GM12878 (cell line): ENCODE measurements at regions not wholly inside any gene's neighbourhood (a gene's known extent, or its start where the extent isn't known, plus 50 kb on each side); places are given as distances from the start of the nearest gene placed in this dataset.

Experiments
- ATAC-seq: fragments of 200-7000 bp; cut with Tn5 transposase; 3 replicates; pipeline ENCODE4 v1.9.1; 2020; ENCODE audit warnings: mild to moderate bottlenecking, moderate library complexity
- BruUV-seq: library from RNA; stranded (reverse); fragments of 400-500 nt; replicated peaks from 2 replicates; lab custom pipeline; 2021; lab: Mats Ljungman, UMichigan
- CTCF ChIA-PET: fragments of 300-600 bp; sonication (Branson Sonifier 250); formaldehyde crosslinking; extraction: SDS; loops from one replicate; lab custom pipeline; 2021; ENCODE audit warnings: inconsistent platforms; lab: Yijun Ruan, JAX
- POLR2A ChIA-PET: fragments of 350-600 bp; formaldehyde crosslinking; extraction: SDS; loops from one replicate; lab custom pipeline; 2021; ENCODE audit warnings: inconsistent platforms; lab: Charles Lee
- RAD21 ChIA-PET: fragments of 300-600 bp; sonication (Branson Sonifier 250); formaldehyde crosslinking; loops from one replicate; lab custom pipeline; 2023; ENCODE audit warnings: antibody characterized with exemption; ENCODE audit not compliant: unreplicated experiment; lab: Charles Lee
- SMC1A ChIA-PET: fragments of 300-600 bp; sonication (Branson Sonifier 250); formaldehyde crosslinking; loops from one replicate; lab custom pipeline; 2023; ENCODE audit not compliant: unreplicated experiment, uncharacterized antibody; lab: Charles Lee
- DNase-seq: peaks from one replicate; pipeline ENCODE4 v3.0.0-alpha.2; 2011; ENCODE audit warnings: low read depth, low spot score
- FAIRE-seq: peaks from 3 replicates; lab custom pipeline; 2011; peaks lifted over from hg19 to GRCh38; lab: Jason Lieb, UNC
- H2AFZ ChIP-seq: 2 replicates; pipeline ENCODE4 v1.6.0; 2011; ENCODE audit warnings: low read depth, low read length, control low read depth; ENCODE audit not compliant: control insufficient read depth
- H3K27ac ChIP-seq: 2 replicates; pipeline ENCODE4 v1.5.1; 2011; ENCODE audit warnings: control low read depth; ENCODE audit not compliant: control insufficient read depth, insufficient read depth
- H3K27me3 ChIP-seq, 2 experiments: replicated peaks in 1 of 2; 2 replicates each; pipeline versions ENCODE4 v1.6.0 to v1.6.1; 2011; ENCODE audit warnings: low read length in 1 of 2; ENCODE audit not compliant: control insufficient read depth in 2 of 2, insufficient read depth in 2 of 2
- H3K36me3 ChIP-seq, 2 experiments: 2 replicates each; pipeline ENCODE4 v1.5.1; 2011; ENCODE audit warnings: low read length in 1 of 2; ENCODE audit not compliant: control insufficient read depth in 2 of 2, insufficient read depth in 2 of 2
- H3K4me1 ChIP-seq: 2 replicates; pipeline ENCODE4 v1.6.1; 2011; ENCODE audit warnings: mild to moderate bottlenecking, low read length, moderate library complexity, mixed read lengths; ENCODE audit not compliant: control insufficient read depth, insufficient read depth
- H3K4me2 ChIP-seq: 2 replicates; pipeline ENCODE4 v1.6.0; 2011; ENCODE audit warnings: control low read depth; ENCODE audit not compliant: control insufficient read depth, insufficient read depth
- H3K4me3 ChIP-seq: fragments of 200-600 bp; sonication (generic); 2 replicates; pipeline ENCODE4 v1.5.1; 2016
- H3K79me2 ChIP-seq: 2 replicates; pipeline ENCODE4 v1.6.0; 2011; ENCODE audit warnings: low read length; ENCODE audit not compliant: control insufficient read depth, insufficient read depth
- H3K9ac ChIP-seq: 2 replicates; pipeline ENCODE4 v1.8.0; 2011; ENCODE audit warnings: low read length, control low read depth, mixed read lengths; ENCODE audit not compliant: control insufficient read depth, insufficient read depth
- H3K9me3 ChIP-seq: replicated peaks from 3 replicates; pipeline ENCODE4 v1.5.1; 2011; ENCODE audit warnings: mild to moderate bottlenecking, low read length; ENCODE audit not compliant: control insufficient read depth, insufficient read depth
- H4K20me1 ChIP-seq: 2 replicates; pipeline ENCODE4 v1.6.0; 2011; ENCODE audit not compliant: control insufficient read depth, insufficient read depth
- ATF2 ChIP-seq: IDR thresholded peaks from 2 replicates; pipeline ENCODE4 v1.6.1; 2012; ENCODE audit warnings: low read length, inconsistent platforms
- BCL3 ChIP-seq: IDR thresholded peaks from 2 replicates; pipeline ENCODE4 v1.6.1; 2011; ENCODE audit warnings: borderline replicate concordance, low read depth, mild to moderate bottlenecking, moderate library complexity, low read length; ENCODE audit not compliant: insufficient read depth, poor library complexity, severe bottlenecking
- CHD2 ChIP-seq: IDR thresholded peaks from 2 replicates; pipeline ENCODE4 v1.6.1; 2011; ENCODE audit warnings: low read depth, low read length, improper control_type of control experiment, borderline replicate concordance
- PKNOX1 ChIP-seq: fragments of 450-650 bp; IDR thresholded peaks from 2 replicates; pipeline ENCODE4 v1.6.1; 2016; ENCODE audit warnings: mild to moderate bottlenecking
- SMC3 ChIP-seq: IDR thresholded peaks from 2 replicates; pipeline ENCODE4 v1.6.1; 2011; ENCODE audit warnings: low read length, improper control_type of control experiment, borderline replicate concordance
- ZBTB11 ChIP-seq: fragments of 450-650 bp; formaldehyde crosslinking; IDR thresholded peaks from 2 replicates; pipeline ENCODE4 v1.5.0; 2022; ENCODE audit warnings: mild to moderate bottlenecking, missing genetic modification characterization
- WGBS: methylation state at CpG from one replicate; pipeline ENCODE4 v1.1.6; 2016; ENCODE audit warnings: low lambda C conversion rate; ENCODE audit not compliant: insufficient replicate concordance, insufficient coverage; ENCODE audit errors: missing lambda C conversion rate; 5-methylcytosine and 5-hydroxymethylcytosine counted together
- in situ Hi-C: fragments of 300-500 bp; cut with MboI; formaldehyde crosslinking; loops from 9 replicates; pipeline ENCODE4 v1.14.3; 2018; ENCODE audit warnings: mixed read lengths
- intact Hi-C: fragments of 100-400 bp; cut with micrococcal nuclease; formaldehyde crosslinking; loops from one replicate; pipeline ENCODE4 v1.14.2; 2022; ENCODE audit not compliant: unreplicated experiment

- TF ChIP-seq ATF2 = no peak
- TF ChIP-seq, all 136 proteins: peak for 0
These were observed 197.8 kb downstream of the MID1IP1 start (continued) for GRCh38 chrX:38999099-38999498.

GRCh38 chrX:38999967-39000745, 198.9 kb downstream of the MID1IP1 start:
- ChIA-PET POLR2A (no interaction called here), SMC1A (interaction anchor here (1.0 kb wide), 1 partner anchor 13 kb away, joined by 3 read pairs; no protein-coding TSS in a partner anchor), RAD21 (interaction anchor here (0.8 kb wide), 1 partner anchor 255 kb away, joined by 3 read pairs; no protein-coding TSS in a partner anchor), CTCF (interaction anchor here (1.3 kb wide), 1 partner anchor 229 kb away, joined by 4 read pairs; no protein-coding TSS in a partner anchor)
- DNase-seq (no peak), ATAC-seq (no peak), FAIRE-seq (no peak)
- Histone ChIP-seq H3K27ac (no peak overlapping the region), H3K27me3 (no peaks in the 10 kb centered on the region), H2AFZ (no peak overlapping the region), H4K20me1 (no peaks in the 10 kb centered on the region), H3K9me3 (no peaks in the 10 kb centered on the region), H3K9ac (no peak overlapping the region), H3K36me3 (no peaks in the 10 kb centered on the region), H3K4me1 (no peaks in the 10 kb centered on the region), H3K79me2 (no peaks in the 10 kb centered on the region), H3K4me3 (no peak overlapping the region), H3K4me2 (no peak overlapping the region)
- TF ChIP-seq ZBTB11 (CRISPR knock-in tag) = no peak
- no peak for TF ChIP-seq SMC3
- TF ChIP-seq PKNOX1 = no peak
- no peak for TF ChIP-seq BCL3
- TF ChIP-seq CHD2 = no peak
- WGBS = 0% methylated on average over 2 of the region's 2 CpGs
- intact Hi-C loops = no loop called here
- no TSS peak for BruUV-seq
- in situ Hi-C loops = no loop called here
